H9 (cell line): ENCODE measurements at regions not wholly inside any gene's neighbourhood (a gene's known extent, or its start where the extent isn't known, plus 50 kb on each side); places are given as distances from the start of the nearest gene placed in this dataset.

Source experiments
- DNase-seq: peaks from one replicate; pipeline ENCODE4 v3.0.0-alpha.2; 2017
- H2AFZ ChIP-seq: one replicate; pipeline ENCODE4 v1.6.1; 2013; ENCODE audit warnings: mild to moderate bottlenecking, low read length, control low read depth, moderate library complexity
- H2AK5ac ChIP-seq: 2 replicates; pipeline ENCODE4 v1.6.1; 2013; ENCODE audit warnings: low read length, control low read depth, mixed read lengths; ENCODE audit not compliant: insufficient read length
- H2BK120ac ChIP-seq: one replicate; pipeline ENCODE4 v1.6.1; 2013; ENCODE audit warnings: low read depth, mild to moderate bottlenecking, low read length, control low read depth, inconsistent platforms; ENCODE audit not compliant: poor library complexity, severe bottlenecking
- H2BK12ac ChIP-seq: 2 replicates; pipeline ENCODE4 v1.6.1; 2013; ENCODE audit warnings: low read length, control low read depth, mixed read lengths, low read depth; ENCODE audit not compliant: insufficient read length
- H2BK15ac ChIP-seq: 2 replicates; pipeline ENCODE4 v1.6.1; 2013; ENCODE audit warnings: low read depth, low read length, control low read depth
- H2BK20ac ChIP-seq: one replicate; pipeline ENCODE4 v1.6.1; 2013; ENCODE audit warnings: low read depth, mild to moderate bottlenecking, low read length, control low read depth, inconsistent platforms; ENCODE audit not compliant: poor library complexity, severe bottlenecking
- H2BK5ac ChIP-seq: 2 replicates; pipeline ENCODE4 v1.6.1; 2013; ENCODE audit warnings: low read length, control low read depth, mixed read lengths; ENCODE audit not compliant: insufficient read length
- H3K14ac ChIP-seq: 2 replicates; pipeline ENCODE4 v1.6.1; 2013; ENCODE audit warnings: low read length, control low read depth; ENCODE audit not compliant: insufficient read depth
- H3K18ac ChIP-seq: 2 replicates; pipeline ENCODE4 v1.6.1; 2013; ENCODE audit warnings: low read depth, mild to moderate bottlenecking, mixed read lengths, low read length, control low read depth; ENCODE audit not compliant: insufficient read length
- H3K23ac ChIP-seq: 2 replicates; pipeline ENCODE4 v1.6.1; 2013; ENCODE audit warnings: low read length, control low read depth, mixed read lengths, low read depth; ENCODE audit not compliant: insufficient read length
- H3K23me2 ChIP-seq: 2 replicates; pipeline ENCODE4 v1.6.1; 2013; ENCODE audit warnings: low read depth, mild to moderate bottlenecking, mixed read lengths, low read length, control low read depth; ENCODE audit not compliant: insufficient read length, poor library complexity, severe bottlenecking
- H3K27ac ChIP-seq: 2 replicates; pipeline ENCODE4 v1.5.1; 2013; ENCODE audit warnings: low read length, control low read depth, mixed read lengths, low read depth; ENCODE audit not compliant: insufficient read length
- H3K27me3 ChIP-seq: 2 replicates; pipeline ENCODE4 v1.6.1; 2013; ENCODE audit warnings: low read length, control low read depth, inconsistent platforms; ENCODE audit not compliant: insufficient read depth
- H3K4ac ChIP-seq: 2 replicates; pipeline ENCODE4 v1.6.1; 2013; ENCODE audit warnings: low read depth, mild to moderate bottlenecking, control low read depth, inconsistent platforms, low read length, moderate library complexity
- H3K4me1 ChIP-seq: 2 replicates; pipeline ENCODE4 v1.6.1; 2013; ENCODE audit warnings: low read length, control low read depth, inconsistent platforms; ENCODE audit not compliant: insufficient read depth
- H3K4me2 ChIP-seq: 2 replicates; pipeline ENCODE4 v1.6.1; 2013; ENCODE audit warnings: low read length, control low read depth, mixed read lengths; ENCODE audit not compliant: insufficient read length, insufficient read depth
- H3K56ac ChIP-seq: 2 replicates; pipeline ENCODE4 v1.6.1; 2013; ENCODE audit warnings: low read depth, mild to moderate bottlenecking, mixed read lengths, low read length, control low read depth; ENCODE audit not compliant: insufficient read length
- H3K79me1 ChIP-seq: 2 replicates; pipeline ENCODE4 v1.6.1; 2013; ENCODE audit warnings: low read depth, mild to moderate bottlenecking, moderate library complexity, low read length, control low read depth, inconsistent platforms; ENCODE audit not compliant: insufficient read depth, poor library complexity, severe bottlenecking
- H3K79me2 ChIP-seq: 2 replicates; pipeline ENCODE4 v1.6.1; 2013; ENCODE audit warnings: low read length, control low read depth, inconsistent platforms; ENCODE audit not compliant: insufficient read depth
- H3K9ac ChIP-seq: 2 replicates; pipeline ENCODE4 v1.6.1; 2013; ENCODE audit warnings: low read length, control low read depth, mixed read lengths; ENCODE audit not compliant: insufficient read length; ENCODE audit errors: extremely low read depth
- H3K9me3 ChIP-seq: one replicate; pipeline ENCODE4 v1.6.1; 2013; ENCODE audit warnings: low read depth, low read length, inconsistent platforms; ENCODE audit not compliant: control insufficient read depth
- H3T11ph ChIP-seq: one replicate; pipeline ENCODE4 v1.6.1; 2013; ENCODE audit warnings: mild to moderate bottlenecking, low read length, control low read depth, inconsistent platforms
- H4K20me1 ChIP-seq: one replicate; pipeline ENCODE4 v1.6.1; 2013; ENCODE audit not compliant: control insufficient read depth, insufficient read length, insufficient read depth
- H4K5ac ChIP-seq: 2 replicates; pipeline ENCODE4 v1.6.1; 2013; ENCODE audit warnings: low read depth, mild to moderate bottlenecking, mixed read lengths, low read length, control low read depth; ENCODE audit not compliant: insufficient read length
- H4K8ac ChIP-seq: replicated peaks from 2 replicates; pipeline ENCODE4 v1.6.1; 2013; ENCODE audit warnings: low read length, control low read depth, mixed read lengths, low read depth; ENCODE audit not compliant: insufficient read length
- H4K91ac ChIP-seq: 2 replicates; pipeline ENCODE4 v1.6.1; 2013; ENCODE audit warnings: low read depth, mild to moderate bottlenecking, moderate library complexity, mixed read lengths, low read length, control low read depth; ENCODE audit not compliant: insufficient read length
- H3K27ac Mint-ChIP-seq, 3 experiments: 2 replicates in 2 of 3; 3 replicates in 1 of 3; pipeline ENCODE4 v1.8.0; 2020 to 2021; ENCODE audit warnings: mixed read lengths in 3 of 3, mild to moderate bottlenecking in 1 of 3, moderate library complexity in 1 of 3
- H3K27me3 Mint-ChIP-seq: 2 replicates; pipeline ENCODE4 v1.8.0; 2021; ENCODE audit warnings: low read depth, mild to moderate bottlenecking, moderate library complexity, mixed read lengths
- H3K36me3 Mint-ChIP-seq, 3 experiments: 2 replicates in 2 of 3; 3 replicates in 1 of 3; pipeline ENCODE4 v1.8.0; 2020 to 2021; ENCODE audit warnings: low read depth in 3 of 3, mixed read lengths in 3 of 3; ENCODE audit not compliant: insufficient read depth in 1 of 3
- H3K4me1 Mint-ChIP-seq, 2 experiments: 2 replicates each; pipeline ENCODE4 v1.8.0; 2020; ENCODE audit warnings: mixed read lengths in 2 of 2
- H3K4me3 Mint-ChIP-seq, 2 experiments: 2 replicates in 1 of 2; 3 replicates in 1 of 2; pipeline ENCODE4 v1.8.0; 2020 to 2021; ENCODE audit warnings: mild to moderate bottlenecking in 2 of 2, mixed read lengths in 2 of 2, moderate library complexity in 1 of 2
- H3K9me3 Mint-ChIP-seq, 2 experiments: 2 replicates in 1 of 2; 3 replicates in 1 of 2; pipeline ENCODE4 v1.8.0; 2020; ENCODE audit warnings: mild to moderate bottlenecking in 2 of 2, mixed read lengths in 2 of 2, moderate library complexity in 1 of 2
- CTCF ChIP-seq: fragments of 200-600 bp; sonication (generic); conservative IDR thresholded peaks from 3 replicates; pipeline ENCODE4 v1.8.0; 2021; ENCODE audit warnings: antibody characterized with exemption, mild to moderate bottlenecking
- WGBS: extraction: QIAGEN DNeasy Blood & Tissue Kit; methylation state at CpG from one replicate; pipeline ENCODE4 v1.1.7; 2013; ENCODE audit warnings: missing lambda C conversion rate, low lambda C conversion rate, mixed read lengths; ENCODE audit not compliant: insufficient read length; ENCODE audit errors: extremely low coverage; 5-methylcytosine and 5-hydroxymethylcytosine counted together

- Histone ChIP-seq H3K23ac (no peak overlapping the region), H3K4ac (no peak overlapping the region), H3K18ac (no peak overlapping the region), H3K4me1 (no peaks in the 10 kb centered on the region; the same call in 1 of the 2 replicates), H3K79me2 (no peaks in the 10 kb centered on the region), H2BK5ac (no peak overlapping the region), H3K23me2 (no peaks in the 10 kb centered on the region), H4K20me1 (no peaks in the 10 kb centered on the region), H2BK120ac (no peak overlapping the region), H3K14ac (no peak overlapping the region), H3K27me3 (no peaks in the 10 kb centered on the region), H3K9me3 (no peaks in the 10 kb centered on the region), H2BK20ac (no peak overlapping the region), H4K5ac (no peak overlapping the region), H3K27ac (no peak overlapping the region), H2AFZ (no peak overlapping the region), H3T11ph (no peak overlapping the region), H3K56ac (no peak overlapping the region), H3K4me2 (no peak overlapping the region), H2BK15ac (no peak overlapping the region), H3K9ac (no peak overlapping the region), H4K91ac (no peak overlapping the region), H3K79me1 (no peaks in the 10 kb centered on the region), H2AK5ac (no peak overlapping the region), H2BK12ac (no peak overlapping the region), H4K8ac (no peak overlapping the region)
- peaks cover 11 to 12% of the 10 kb centered on the region in 2 experiments for H3K4me1 Mint-ChIP-seq
- DNase-seq = no peak
- no CpG with 5 or more reads among the region's 6 CpGs for WGBS
- H3K36me3 Mint-ChIP-seq = no peaks in the 10 kb centered on the region
- no peak overlapping the region for H3K4me3 Mint-ChIP-seq
- H3K27me3 Mint-ChIP-seq = no peaks in the 10 kb centered on the region
- TF ChIP-seq CTCF = no peak
- H3K9me3 Mint-ChIP-seq = no peaks in the 10 kb centered on the region; a peak in 1 of 5 replicates
- no peak overlapping the region for H3K27ac Mint-ChIP-seq
These were observed 77.7 kb downstream of the ZBTB18 start for GRCh38 chr1:244128591-244129383.
